ENCODE measurements at regions not wholly inside any gene's neighbourhood (a gene's known extent, or its start where the extent isn't known, plus 50 kb on each side); places are given as distances from the start of the nearest gene placed in this dataset.

DNA sequence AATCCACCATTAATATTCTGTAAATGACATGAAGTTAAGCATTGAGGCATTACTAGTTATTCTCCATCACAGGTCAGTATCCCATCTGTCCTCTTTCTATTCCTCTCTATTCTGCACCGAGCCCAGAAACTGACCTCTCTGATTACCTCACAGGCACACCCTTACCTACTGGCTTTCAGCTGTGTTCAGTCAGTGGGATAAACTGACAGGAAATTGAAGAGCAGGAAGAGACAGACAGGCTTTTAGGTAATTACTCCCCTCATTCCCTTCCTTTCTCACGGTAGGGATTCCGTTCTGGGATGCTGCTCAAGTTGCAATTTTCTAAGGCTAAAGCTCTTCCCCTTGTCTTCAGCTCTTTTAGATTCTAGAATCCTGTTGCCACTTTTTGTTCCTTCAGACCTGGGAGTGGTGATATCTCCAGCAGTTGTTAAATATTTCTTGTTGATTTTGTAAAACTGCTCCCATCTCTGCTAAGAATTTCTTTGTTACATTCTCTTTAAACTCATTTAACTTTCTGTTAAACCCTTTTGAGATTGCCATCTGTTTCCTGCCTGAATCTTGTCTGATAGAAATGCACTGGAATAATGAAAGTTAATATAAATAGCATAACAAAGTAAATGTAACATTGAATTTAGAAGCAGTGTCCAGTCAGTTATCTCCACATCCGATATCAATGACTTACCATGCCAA lies 1063.4 kb downstream of the PLA2G4A start:
- ATAC-seq, result no peak
- TF ChIP-seq PHF8 (IDR thresholded peaks at IDR 0.05; ENCODE audit: borderline replicate concordance, low read depth), result no peak
- no peak for TF ChIP-seq MAFK (IDR thresholded peaks at IDR 0.05; ENCODE audit: partially characterized antibody)
- TF ChIP-seq REST (IDR thresholded peaks at IDR 0.05), result no peak
- no peak for TF ChIP-seq JUN (IDR thresholded peaks at IDR 0.05)
- no peak for TF ChIP-seq POLR2A (IDR thresholded peaks at IDR 0.05; ENCODE audit: low read length)
- TF ChIP-seq RARB (CRISPR knock-in tag; IDR thresholded peaks at IDR 0.05), result no peak
- TF ChIP-seq, protein P1, sequence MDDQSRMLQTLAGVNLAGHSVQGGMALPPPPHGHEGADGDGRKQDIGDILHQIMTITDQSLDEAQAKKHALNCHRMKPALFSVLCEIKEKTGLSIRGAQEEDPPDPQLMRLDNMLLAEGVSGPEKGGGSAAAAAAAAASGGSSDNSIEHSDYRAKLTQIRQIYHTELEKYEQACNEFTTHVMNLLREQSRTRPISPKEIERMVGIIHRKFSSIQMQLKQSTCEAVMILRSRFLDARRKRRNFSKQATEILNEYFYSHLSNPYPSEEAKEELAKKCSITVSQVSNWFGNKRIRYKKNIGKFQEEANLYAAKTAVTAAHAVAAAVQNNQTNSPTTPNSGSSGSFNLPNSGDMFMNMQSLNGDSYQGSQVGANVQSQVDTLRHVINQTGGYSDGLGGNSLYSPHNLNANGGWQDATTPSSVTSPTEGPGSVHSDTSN (IDR thresholded peaks at IDR 0.05), result no peak
- TF ChIP-seq GATA3 (IDR thresholded peaks at IDR 0.05; ENCODE audit: borderline replicate concordance), result no peak
- TF ChIP-seq CTCF (IDR thresholded peaks at IDR 0.05), result no peak
- TF ChIP-seq MYC (IDR thresholded peaks at IDR 0.05; ENCODE audit: borderline replicate concordance, low read length), result no peak
- no peak for TF ChIP-seq KDM5A (IDR thresholded peaks at IDR 0.05)
- TF ChIP-seq, protein P2, sequence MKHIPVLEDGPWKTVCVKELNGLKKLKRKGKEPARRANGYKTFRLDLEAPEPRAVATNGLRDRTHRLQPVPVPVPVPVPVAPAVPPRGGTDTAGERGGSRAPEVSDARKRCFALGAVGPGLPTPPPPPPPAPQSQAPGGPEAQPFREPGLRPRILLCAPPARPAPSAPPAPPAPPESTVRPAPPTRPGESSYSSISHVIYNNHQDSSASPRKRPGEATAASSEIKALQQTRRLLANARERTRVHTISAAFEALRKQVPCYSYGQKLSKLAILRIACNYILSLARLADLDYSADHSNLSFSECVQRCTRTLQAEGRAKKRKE (CRISPR knock-in tag; IDR thresholded peaks at IDR 0.05; ENCODE audit: low read depth), result no peak
- no peak for TF ChIP-seq TP53 (CRISPR knock-in tag; IDR thresholded peaks at IDR 0.05)
- no peak for TF ChIP-seq NR3C1 (IDR thresholded peaks at IDR 0.05)
- TF ChIP-seq USF2 (IDR thresholded peaks at IDR 0.05), result no peak
- no peak for TF ChIP-seq ESRRA (IDR thresholded peaks at IDR 0.05; ENCODE audit: borderline replicate concordance, low read length)
- TF ChIP-seq ZC3H11A (IDR thresholded peaks at IDR 0.05), result no peak
- no peaks in the 10 kb centered on the region for H3K4me1 ChIP-seq
- WGBS (ENCODE audit: missing lambda C conversion rate), result 66% methylated on average over 4 of the region's 4 CpGs
- no peak overlapping the region for H3K4me2 ChIP-seq
- POLR2A ChIA-PET, result no interaction called here
- no peak overlapping the region for H3K27ac ChIP-seq
- H3K4me3 ChIP-seq, result no peak overlapping the region
- FAIRE-seq, result no peak
- DNase-seq (ENCODE audit: low read depth in 1 of 2, low spot score in 1 of 2), result no peak
- CTCF ChIA-PET, result interaction anchor here (0.6 kb wide), 1 partner anchor 798 kb away, joined by 4 read pairs; no protein-coding TSS in a partner anchor
- no peaks in the 10 kb centered on the region for H3K9me3 ChIP-seq

GRCh38 chr1:187892683-187893039 lies 1063.9 kb downstream of the PLA2G4A start:
- Histone ChIP-seq H3K9me3 (no peaks in the 10 kb centered on the region), H3K27ac (no peak overlapping the region), H3K4me3 (no peak overlapping the region), H3K4me2 (no peak overlapping the region), H3K4me1 (no peaks in the 10 kb centered on the region)
- FAIRE-seq (no peak), DNase-seq (ENCODE audit: low read depth in 1 of 2, low spot score in 1 of 2) (no peak), ATAC-seq (no peak)
- CTCF ChIA-PET, result interaction anchor here (0.6 kb wide), 1 partner anchor 798 kb away, joined by 4 read pairs; no protein-coding TSS in a partner anchor
- POLR2A ChIA-PET, result no interaction called here
- TF ChIP-seq KDM1A (IDR thresholded peaks at IDR 0.05; ENCODE audit: low read depth) (no peak), MAFK (IDR thresholded peaks at IDR 0.05; ENCODE audit: partially characterized antibody) (no peak), POLR2AphosphoS2 (conservative IDR thresholded peaks at IDR 0.05; ENCODE audit: low read length) (no peak), HEYL (CRISPR knock-in tag; IDR thresholded peaks at IDR 0.05) (no peak)
- TF ChIP-seq, protein P2 (CRISPR knock-in tag; IDR thresholded peaks at IDR 0.05; ENCODE audit: low read depth), result no peak

Measured in A549 (cell line).